Loucy (cell line): ENCODE measurements at regions not wholly inside any gene's neighbourhood (a gene's known extent, or its start where the extent isn't known, plus 50 kb on each side); places are given as distances from the start of the nearest gene placed in this dataset.

Source experiments
- CTCF ChIP-seq: fragments of 200-600 bp; sonication (generic); conservative IDR thresholded peaks from 2 replicates; pipeline ENCODE4 v1.5.1; 2014; ENCODE audit warnings: mild to moderate bottlenecking, antibody characterized with exemption, low read length
- EZH2phosphoT487 ChIP-seq: fragments of 200-600 bp; IDR thresholded peaks from 2 replicates; pipeline ENCODE4 v1.6.1; 2018; ENCODE audit warnings: antibody characterized with exemption, mild to moderate bottlenecking, moderate library complexity, borderline replicate concordance

GRCh38 chr13:50598338-50598737 is 245.2 kb downstream of the DLEU7 start:
- TF ChIP-seq CTCF (no peak), EZH2phosphoT487 (no peak)
